SKM-1 treated with dmso at 0.1 percent for 144 hours (cell line): ENCODE measurements at regions not wholly inside any gene's neighbourhood (a gene's known extent, or its start where the extent isn't known, plus 50 kb on each side); places are given as distances from the start of the nearest gene placed in this dataset.
"Not testable (repeated sequence)": the region's sequence is repeated elsewhere in the genome, so short reads cannot be mapped to it uniquely, and the experiment has no call there.

Source experiments
- DNase-seq: peaks from one replicate; lab custom pipeline; 2025; ENCODE audit not compliant: unreplicated experiment; lab: John Stamatoyannopoulos, UW

DNA sequence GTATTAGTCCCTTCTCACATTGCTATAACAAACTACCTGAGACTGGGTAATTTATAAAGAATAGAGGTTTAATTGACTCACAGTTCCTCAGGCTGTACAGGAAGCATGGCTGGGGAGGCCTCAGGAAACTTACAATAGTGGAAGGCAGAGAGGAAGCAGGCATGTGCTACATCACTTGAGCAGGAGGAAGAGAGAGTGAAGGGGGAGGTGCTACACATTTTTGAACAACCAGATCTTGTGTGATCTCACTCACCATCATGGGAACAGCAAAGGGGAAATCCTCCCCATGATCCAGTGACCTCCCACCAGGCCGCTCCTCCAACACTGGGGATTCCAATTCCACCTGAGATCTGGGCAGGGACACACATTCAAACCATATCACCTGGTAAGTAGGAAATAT lies 630.6 kb downstream of the QKI start:
- DNase-seq: no peak

DNA sequence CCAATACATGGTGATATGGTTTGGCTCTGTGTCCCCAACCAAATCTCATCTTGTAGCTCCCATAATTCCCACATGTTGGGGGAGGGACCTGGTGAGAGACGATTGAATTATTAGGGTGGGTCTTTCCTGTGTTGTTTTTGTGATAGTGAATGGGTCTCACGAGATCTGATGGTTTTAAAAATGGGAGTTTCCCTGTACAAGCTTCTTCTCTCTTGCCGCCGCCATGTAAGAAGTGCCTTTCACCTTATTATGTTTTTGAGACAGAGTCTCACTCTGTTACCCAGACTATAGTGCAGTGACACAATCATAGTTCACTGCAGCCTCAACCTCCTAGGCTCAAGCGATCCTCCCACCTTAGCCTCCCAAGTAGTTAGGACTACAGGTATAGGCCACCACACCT lies 629.1 kb downstream of the QKI start:
- not testable (repeated sequence) for DNase-seq

DNA sequence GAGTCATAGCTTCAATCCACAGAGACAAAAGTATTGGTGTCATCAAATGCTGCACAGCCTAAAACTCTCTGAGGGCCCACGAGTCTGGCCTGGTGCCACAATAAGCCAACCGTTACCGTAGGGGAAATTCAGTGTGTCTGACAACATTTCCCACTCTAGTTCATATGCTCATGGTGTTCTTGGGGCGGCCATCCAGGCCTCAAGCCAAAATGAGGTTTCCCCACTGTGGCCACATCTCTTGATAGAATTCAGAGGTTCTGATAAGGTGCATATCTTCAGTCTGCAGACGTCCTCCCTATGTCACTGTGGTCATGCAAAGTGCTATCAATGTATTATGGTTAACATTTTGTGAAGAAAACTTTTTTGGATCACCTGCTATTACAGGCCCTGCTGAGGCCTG lies 627.7 kb downstream of the QKI start:
- no peak for DNase-seq

DNA sequence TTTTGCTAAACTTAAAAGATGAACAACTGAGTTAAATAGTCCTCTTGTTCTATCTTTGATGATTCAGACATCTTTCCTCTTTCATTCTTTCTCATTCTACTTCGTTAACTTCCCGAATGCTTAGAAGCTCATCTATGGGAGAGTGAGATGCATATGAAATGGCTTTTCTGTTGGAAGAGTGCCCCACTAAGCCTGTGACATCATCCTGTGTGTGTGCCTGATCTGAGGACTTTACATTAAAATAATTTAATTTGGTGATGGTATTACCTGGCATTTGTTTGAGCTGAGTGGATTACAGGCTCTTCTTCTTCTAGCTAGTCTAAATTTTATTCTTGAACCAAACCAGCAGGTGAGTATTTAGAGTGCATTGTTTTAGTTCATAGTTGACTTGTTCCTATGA lies 626.5 kb downstream of the QKI start:
- DNase-seq: no peak

DNA sequence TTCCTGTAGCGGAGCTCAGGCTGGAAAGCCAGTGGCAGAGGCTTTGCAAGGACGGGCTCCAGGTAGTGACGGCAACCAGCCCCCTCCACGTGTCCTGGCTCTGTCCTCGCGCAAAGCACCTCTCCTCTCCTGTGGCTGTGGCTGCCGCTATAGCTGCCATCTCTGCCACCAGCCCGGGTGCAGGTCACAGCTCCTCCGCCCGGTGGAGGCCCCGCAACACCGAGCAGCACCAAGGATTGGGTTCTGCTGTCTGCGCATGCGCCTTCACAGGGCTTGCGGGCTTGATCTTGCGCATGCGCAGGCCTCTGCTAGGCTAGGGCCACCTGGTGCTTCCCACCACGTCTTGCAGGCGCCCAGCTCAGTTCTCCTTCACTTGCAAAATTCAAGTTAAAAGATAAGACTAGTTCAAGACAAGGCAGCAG lies 625.4 kb downstream of the QKI start:
- no peak for DNase-seq

DNA sequence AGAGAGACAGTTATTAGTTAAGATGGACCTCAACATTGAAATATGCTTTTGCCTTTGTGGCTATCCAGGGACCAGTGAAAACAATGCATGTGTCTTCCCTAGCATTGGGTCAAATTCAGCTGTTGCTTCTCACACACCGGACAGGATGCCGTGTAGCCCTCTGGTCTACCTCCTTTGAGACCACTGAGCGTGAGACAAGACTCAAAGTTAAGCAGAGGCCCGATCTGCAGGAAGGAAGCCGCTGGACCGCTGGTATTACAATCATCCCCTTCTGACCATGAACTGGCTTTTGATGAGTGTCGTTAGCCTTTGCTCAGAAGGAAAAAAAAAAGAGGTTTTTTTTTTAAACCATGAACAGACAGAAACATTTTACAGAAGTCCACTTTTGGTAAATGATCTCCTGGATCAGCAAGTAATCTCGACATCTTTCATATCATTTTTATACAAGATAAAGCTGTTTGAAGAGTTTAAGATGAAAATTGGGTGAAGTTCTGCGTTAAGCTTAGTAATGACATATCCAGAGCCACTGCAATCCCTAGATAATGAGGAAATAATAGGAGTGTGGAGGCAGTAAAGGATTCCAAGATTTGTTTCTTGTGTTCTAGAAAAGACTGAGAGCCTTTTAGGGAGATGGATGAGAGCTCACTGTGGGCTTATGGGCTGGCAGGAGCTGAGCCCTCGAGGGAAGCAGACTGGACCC lies 622.8 kb downstream of the QKI start:
- no peak for DNase-seq

DNA sequence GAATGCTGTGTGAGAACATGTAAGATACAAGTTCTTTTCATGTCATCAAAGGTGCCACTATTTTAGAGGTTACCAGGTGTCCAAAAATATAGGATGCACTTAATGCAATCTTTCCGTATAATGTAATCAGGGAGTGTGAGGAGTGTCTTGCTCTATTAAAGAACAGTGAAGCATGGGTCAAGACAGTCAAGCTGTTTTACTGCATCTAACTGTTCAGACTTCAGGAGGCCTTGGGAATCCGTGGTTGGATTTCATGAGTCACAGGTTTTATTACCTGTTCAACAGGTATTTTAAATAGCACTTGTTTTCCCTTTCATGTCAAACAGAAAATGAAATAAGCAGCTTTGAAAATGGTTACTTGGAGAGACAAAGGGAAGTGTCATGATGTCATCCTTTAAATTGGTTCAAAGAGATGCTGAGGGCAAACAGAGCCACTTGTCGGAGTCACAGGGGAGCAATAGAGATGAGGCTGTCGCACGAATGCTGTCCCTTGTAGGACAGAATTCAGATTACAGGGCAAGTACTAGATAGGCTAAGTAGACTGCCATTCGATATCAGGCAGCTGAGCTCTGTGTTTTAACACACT lies 621.5 kb downstream of the QKI start:
- no peak for DNase-seq

DNA sequence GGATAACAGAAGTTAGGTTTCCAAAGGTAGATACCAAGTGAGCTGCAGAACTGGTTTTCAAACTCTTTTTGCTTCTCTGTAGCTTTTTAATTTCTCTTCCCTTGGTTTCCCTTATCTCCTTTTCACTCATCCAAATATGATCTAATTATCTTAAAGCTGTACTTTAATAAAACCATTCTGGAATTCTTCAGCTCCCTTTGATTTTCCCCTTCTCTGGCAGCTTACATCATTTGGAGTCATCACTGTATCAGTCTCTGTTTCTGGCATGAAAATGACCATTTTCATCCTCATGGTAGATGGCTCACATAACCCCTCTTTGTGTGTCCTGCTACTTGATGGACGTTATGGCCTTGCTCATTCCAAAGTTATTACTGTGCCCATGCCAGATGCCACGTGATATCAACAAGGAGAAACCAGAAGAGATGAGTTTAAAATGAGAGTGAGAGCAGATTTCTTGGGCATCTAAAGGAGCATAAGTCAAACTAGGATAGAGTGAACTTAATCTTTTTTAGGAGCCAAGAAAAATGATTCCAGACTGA lies 620.2 kb downstream of the QKI start:
- DNase-seq: no peak

DNA sequence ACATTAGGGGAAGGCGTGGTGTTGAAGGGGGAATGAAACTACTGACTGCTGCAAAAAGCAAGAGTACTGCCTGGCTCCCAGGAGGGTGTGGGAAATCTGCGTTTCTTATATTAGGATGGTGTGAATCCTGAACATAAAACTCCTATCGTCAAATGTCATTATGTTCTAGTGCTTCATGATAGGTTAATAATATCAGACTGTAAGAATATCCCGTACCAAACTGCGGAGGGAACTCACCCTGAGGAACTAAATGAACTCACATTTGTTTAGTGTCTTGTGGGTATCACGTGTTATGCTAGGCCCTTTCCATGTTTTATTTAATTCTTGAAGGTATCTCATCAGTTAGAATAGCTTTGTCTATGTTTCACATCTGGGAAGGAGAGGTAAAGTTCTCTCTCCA lies 610.7 kb downstream of the QKI start:
- no peak for DNase-seq

DNA sequence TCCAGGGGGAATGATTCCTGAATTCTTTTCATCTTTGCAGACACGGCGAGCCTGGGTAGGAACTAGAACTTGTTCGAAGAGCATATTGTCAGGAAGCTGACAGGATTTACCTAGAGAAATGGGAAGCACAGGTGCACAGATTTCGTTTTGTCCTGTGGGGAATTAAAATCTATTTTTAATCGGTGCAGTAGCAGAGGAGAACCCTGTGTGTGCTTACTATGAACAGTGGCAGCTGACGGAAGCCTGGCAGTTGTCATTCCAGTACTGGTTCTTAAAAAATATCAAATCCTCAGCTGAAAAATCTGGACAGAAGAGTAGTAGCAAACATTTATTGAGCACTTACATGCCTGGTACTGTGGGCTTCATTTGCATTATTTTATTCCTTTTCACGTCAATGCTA lies 609.0 kb downstream of the QKI start:
- DNase-seq: no peak

DNA sequence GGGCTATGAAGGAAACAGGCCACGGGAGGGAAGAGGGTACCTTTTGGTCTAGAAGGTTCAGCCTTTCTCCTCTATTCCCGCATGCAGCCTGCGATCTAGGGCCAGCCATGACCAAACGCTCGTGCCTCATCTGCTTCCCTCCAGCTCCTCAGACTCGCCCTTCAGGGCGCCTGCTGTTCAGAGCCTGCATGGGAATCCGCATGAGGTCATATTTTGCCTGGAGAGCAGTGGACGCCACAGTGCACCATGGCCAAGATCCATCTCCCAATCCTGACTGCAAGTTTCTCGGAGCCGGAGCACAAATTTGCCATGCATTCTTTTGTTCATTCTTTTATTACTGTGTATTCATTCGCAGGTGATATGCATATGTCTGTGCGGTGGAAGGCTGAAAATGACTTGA lies 608.1 kb downstream of the QKI start:
- no peak for DNase-seq

DNA sequence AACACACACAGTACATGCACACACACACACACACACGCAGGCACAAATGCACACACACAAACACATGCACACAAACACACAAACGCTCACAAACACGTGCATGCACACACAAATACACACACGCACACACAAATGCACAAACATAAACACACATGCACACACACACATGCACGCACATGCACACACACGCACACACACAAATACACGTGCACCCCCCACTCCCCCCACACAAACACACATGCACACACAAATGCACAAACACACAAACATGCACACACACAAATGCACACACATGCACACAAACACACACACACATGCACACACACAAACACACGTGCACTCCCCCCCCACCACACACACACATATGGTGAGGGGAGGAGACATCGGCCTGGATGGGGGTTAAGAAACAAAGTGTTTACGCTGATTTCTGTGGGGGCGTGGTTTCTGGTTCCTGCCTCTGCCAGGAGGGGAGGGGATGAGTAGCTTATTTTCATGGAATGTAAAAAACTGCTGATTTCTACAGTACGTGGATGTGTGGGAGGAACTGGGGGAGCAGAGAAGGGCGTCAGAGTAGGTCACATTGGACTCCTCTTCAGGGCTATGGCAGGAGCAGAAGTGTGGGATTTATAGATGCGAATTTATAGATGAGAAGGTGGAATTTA lies 607.2 kb downstream of the QKI start:
- no peak for DNase-seq

DNA sequence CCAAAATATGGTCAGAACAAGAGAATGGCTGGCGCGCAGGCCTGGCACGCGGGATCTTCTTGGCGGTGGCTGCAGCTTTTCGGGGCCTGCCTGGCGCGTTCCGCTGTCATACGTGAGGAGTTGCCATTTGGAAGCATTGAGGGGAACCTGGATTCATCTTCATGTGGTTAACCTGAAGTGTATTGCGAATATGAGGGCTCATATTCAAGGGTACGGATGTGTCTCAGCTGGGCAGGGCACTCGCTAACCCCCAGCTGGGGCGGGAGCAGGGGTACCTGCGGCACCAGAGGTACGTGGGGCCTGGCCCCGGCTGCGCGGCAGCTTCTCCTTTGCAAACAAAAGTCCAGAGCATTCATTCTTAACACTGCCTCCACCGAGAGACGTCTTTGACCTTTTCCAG lies 605.6 kb downstream of the QKI start:
- no peak for DNase-seq

DNA sequence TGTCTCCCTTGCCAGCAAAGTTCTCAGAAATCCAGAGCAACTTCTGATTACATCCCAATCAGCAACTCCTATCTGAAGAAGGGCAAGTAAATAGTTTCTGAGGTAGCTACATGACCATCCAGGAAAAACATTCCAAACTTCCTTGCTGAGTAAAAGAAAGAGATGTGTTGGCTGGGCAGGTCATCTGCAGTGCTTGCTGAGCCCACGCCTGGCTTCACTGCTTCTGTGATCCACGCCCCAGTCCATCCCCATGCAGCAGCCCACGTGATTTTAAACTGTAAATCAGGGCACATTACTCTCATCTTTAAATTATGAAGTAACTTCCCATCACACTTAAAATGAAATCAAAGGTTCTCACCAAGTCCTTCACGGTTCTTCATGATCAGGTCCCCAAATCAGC lies 603.6 kb downstream of the QKI start:
- no peak for DNase-seq

DNA sequence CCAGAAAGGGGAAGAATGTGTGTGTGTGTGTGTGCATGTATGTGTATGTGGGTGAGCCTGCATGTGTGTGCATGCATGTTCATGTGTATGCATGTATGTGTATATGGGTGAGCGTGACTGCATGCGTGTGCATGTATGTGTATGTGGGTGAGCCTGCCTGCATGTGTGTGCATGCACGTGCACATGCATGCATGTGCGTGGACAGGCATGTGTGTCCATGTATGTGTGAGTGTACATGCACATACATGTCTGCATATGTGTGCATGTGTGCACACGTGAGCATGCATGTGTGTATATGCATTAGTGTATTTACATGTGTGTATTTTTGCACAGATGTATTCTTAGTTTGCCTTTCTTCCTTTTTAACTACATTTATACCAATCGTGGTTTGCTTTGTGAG lies 601.5 kb downstream of the QKI start:
- no peak for DNase-seq

DNA sequence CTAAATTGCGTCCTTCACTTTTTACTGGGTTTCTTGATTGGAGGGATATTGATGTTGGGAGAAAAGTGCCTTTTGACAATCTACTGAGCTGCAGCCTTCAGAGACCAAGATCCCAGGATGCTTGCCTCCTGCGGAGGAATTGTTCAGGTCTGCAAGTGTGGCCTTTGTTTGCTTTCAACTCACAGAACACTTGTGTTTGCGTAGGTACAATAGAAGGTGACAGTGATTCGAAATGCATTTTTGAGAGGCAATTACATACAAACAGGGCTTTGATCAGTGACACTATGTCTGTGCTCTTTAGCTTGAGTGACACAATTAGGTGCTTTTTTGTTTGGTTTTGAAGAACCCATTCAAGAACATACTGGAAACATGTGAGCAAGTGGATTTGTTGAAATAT lies 600.6 kb downstream of the QKI start:
- DNase-seq: no peak

DNA sequence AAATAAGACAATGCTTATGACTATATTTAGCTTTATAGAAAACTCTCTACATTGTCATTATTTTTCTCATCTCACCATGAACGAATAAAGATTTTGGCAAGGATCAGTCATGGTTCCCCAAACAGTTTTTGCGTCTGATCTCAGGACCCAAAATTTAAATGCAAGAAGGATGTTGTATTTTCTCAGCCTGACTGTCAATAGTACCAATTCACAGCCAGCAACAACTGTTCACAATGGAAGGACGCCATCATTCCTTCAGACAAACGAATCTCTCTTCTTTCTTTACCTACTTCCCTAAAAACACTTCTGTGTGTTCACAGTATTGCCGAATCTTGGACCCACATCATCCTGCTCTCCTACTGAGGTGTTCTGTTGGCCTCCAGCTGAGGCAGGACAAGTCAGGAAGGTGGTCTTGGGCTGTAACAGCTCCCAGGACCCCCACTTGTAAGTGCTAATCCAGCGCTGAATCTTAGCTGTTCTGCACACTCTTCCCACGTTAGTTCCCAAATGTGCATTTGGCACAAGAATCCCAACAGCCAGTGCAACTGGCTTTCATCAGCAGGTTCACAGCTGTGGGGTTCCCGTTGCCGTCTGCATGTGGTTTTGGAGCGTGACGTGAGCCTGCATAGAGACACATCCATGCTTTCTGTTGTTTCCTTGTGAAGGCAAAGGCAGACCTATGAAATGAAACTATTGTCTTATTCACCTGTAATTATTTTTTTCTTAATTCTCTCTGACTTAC lies 600.0 kb downstream of the QKI start:
- DNase-seq: no peak

DNA sequence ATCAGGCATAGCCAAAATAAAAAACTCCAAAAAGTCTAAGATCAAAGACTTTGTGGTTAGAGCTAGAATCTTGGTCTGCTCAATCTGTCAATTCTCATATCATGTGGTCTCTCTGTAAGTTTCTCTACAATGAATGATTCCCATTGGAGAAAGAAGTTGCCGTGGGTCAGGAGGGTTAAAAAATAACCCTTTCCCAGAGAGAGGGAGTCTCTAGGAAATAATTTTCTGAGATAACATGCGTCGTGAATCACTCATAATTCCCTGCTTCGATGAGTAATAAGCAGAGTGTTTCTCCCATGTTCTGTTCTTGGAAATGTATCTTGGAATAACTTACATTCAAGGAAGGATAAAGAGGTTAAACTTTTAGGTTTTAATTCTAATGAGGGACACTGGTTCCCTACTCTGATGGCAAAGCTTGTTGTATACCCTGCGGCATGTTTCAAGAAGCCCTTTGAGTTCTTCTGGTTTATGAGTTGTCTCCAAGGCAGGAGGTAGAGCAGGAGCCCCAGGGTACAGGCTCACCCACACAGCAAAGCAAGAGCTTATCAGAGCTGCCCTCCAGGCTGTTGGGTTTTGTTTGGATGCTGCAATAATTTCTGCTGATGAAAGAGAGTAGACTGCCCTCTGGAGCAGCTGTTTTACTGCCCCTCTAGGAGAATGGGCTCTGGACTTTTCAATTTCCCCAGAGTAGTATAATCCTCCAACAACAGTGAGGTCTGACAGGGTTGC lies 599.1 kb downstream of the QKI start:
- no peak for DNase-seq

DNA sequence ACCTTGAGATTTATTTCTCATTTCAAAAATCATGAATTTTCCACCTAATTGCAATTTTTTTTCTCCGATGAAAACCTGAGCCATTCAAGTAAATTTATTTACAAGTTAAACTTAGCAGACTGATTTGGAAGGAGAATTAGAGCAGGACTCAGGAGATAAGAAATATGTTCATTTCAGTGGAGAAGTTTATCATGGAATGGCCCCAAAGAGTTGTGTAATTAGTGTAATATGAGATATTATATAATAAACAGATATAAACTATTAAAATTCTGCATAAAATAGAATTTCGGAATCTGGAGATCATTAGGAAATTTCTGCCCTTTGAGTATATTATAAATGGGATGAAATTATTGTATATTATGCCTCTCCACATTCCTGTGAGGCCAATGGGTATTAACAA lies 596.8 kb downstream of the QKI start:
- no peak for DNase-seq

DNA sequence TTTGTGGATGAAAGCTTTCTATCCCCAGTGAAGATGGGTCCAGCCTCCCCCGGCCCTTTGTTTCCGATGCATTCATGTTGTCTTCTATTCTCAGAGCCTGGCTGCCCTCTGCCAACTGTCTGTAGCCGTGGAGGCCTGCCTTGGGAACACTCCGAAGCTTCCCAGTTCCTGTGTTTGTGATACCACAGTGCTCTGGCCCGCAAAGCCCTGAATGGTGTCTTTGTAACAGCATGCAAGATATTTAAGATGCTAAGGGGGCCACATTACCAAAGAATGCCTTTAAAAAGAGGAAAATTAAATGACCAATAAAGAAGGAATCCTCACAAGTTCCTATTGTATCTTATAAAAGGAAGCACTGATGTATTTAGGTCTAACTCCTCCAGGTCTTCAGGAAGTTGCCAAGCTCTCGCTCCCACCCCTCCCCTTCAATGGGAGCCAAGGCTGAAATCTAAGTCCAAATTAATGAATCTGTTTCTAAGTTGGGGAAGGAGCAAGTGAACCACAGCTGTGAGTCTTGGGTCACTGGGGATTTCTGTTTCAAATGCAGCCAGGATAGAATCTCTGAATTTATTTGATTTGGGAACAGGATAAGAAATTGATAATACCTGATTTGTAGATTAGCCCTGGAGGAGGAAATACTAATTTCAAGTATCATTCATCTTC lies 596.1 kb downstream of the QKI start:
- DNase-seq: no peak

DNA sequence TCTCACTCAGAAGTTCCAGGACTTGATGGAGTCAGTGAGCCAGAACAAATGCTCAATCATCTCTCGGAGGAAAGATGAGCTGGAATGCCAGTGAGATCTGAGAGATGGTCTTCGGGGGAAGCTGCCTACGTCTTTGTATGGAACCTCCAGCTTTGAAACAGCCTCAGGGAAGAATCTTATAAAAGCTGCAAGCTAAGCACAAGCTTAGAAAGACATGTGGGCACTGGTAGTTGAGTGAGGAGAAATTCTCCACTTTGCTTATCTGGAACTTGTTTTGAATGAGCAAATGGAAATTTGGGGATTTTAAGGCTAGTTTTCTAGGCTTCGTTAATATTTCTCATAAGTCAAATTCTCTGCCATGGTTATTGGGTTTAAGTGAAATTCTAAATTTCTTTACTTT lies 594.4 kb downstream of the QKI start:
- DNase-seq: no peak
